HG03103 (cell line): ENCODE measurements at regions not wholly inside any gene's neighbourhood (a gene's known extent, or its start where the extent isn't known, plus 50 kb on each side); places are given as distances from the start of the nearest gene placed in this dataset.
A peak's percentile ranks its signal among the peaks of the same experiment; 100 is the strongest.
"Not testable (repeated sequence)": the region's sequence is repeated elsewhere in the genome, so short reads cannot be mapped to it uniquely, and the experiment has no call there.

ENCODE experiments used
- ATAC-seq: cut with Tn5 transposase; IDR thresholded peaks from one replicate; pipeline ENCODE4 v1.9.1; 2021; ENCODE audit warnings: low read depth; ENCODE audit not compliant: unreplicated experiment

GRCh38 chr12:42030588-42030987, 114.1 kb downstream of the GXYLT1 start:
- ATAC-seq = no peak

DNA sequence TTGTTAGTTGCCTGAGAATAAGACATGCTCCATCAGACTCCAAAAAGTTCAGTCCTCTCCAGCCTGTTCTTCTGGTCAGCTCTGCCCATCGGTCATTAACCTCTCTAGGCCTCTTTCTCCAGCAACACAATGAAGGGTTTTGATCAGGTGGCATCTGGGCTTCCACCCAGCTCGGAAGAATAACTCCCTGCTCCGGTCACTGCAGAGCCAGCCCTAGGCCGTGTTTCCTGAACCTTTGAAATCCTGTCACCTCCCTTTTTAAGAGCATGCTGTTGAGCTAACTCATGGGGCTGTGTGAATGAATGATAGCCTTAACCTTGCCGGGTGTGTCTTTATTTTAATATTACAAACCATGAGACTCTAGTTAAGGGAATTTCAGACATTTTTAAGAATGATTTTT, 117.1 kb downstream of the GXYLT1 start:
- no peak for ATAC-seq

GRCh38 chr12:42024495-42024830, 120.2 kb downstream of the GXYLT1 start:
- no peak for ATAC-seq

DNA sequence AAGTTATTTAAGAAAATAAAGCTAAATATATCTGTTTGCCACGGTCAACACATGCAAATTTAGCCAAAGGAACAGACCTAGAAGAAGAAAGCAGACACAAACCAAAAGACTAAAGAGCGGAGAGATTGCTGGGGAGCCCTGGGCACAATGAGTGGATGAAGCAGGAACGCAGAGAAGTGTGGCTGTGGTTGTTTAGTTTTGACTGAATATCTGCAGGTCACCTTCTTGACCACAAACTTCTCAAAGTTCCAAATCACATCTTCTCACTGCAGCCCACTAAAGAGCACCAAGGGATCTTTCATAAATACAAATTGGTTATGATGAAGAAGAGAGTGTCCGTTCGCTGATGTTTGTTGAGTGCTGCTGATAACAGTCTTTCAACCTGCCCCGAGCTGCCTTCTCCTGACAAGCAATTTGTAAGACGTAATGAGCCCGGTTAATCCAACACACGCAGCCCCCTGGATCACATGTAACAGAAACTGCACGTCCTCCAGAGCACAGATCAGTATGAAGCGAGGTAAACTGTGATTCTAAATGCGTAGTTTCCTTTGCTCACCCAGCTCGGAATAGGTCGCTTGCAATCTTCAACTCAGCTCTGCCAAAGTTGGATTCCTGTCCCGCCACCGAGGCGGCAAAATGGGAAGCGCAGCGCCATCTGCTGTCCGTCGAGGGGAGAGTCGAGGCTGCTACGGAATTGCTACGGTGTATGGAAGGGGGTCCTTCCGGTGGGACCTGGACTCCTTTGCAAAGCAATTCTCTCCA, 120.8 kb downstream of the GXYLT1 start:
- peak; percentile 92 for ATAC-seq

GRCh38 chr12:42021937-42022336, 122.7 kb downstream of the GXYLT1 start:
- not testable (repeated sequence) for ATAC-seq

- ATAC-seq = no peak
These were observed 123.2 kb downstream of the GXYLT1 start for GRCh38 chr12:42021469-42021868.

GRCh38 chr12:42020226-42020625, 124.4 kb downstream of the GXYLT1 start:
- ATAC-seq = no peak

- no peak for ATAC-seq
These were observed 124.9 kb downstream of the GXYLT1 start for GRCh38 chr12:42019746-42020145.

DNA sequence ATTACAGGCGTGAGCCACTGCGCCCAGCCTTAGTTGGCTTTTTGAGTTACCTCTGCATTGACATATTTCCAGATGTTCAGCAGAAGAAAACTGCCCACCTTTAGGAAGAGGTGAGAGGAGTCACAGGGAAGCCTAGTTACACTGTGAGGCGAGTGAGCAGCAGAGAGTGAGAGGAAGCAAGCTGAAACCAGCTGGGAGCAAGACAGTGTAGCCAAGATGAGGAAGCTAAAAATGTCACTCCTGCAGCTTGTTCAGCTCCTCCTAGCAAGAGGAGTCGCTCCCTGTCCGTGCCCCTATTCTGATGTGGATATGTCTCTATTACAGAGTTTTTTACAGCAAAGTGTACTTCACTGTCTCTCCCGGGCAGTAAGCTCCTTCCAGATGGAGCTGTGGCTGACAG, 127.6 kb downstream of the GXYLT1 start:
- ATAC-seq = no peak

- ATAC-seq = no peak
These were observed 129.6 kb downstream of the GXYLT1 start for GRCh38 chr12:42015051-42015461.

DNA sequence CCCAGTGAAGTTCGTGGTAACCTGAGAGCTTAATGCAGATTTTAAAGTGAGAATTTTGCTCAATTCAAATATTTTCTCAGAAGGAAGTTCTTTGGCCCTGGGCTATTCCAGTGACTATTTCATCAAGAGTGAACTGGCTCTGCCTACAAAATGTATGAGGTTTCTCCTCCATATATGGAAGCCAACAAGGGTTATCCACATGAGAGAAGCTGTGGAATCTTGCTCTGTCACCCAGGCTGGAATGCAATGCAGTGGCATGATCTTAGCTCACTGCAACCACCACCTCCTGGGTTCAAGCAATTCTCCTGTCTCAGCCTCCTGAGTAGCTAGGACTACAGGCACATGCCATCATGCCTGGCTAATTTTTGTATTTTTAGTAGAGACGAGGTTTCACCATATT, 132.2 kb downstream of the GXYLT1 start:
- ATAC-seq = not testable (repeated sequence)

DNA sequence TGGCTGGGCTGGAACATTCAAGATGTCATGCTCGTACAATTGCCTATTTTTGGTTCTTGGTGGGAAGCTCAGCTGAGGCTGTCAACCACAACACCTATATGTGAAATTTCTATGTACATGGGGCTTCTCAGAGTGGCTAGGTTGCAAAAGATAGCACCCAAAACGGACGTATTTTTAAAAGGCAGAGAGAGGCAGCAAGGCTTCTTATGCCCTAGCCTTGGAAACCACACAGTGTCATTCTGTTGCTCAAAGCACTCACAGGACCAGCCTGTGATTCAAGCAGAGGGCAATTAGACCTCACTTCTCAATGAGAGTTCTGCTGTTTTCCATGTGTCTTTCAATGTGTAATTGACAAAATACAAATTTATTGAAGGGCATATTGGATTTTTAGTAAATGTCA, 134.0 kb downstream of the GXYLT1 start:
- ATAC-seq = no peak

- no peak for ATAC-seq
These were observed 134.4 kb downstream of the GXYLT1 start for GRCh38 chr12:42010257-42010656.

DNA sequence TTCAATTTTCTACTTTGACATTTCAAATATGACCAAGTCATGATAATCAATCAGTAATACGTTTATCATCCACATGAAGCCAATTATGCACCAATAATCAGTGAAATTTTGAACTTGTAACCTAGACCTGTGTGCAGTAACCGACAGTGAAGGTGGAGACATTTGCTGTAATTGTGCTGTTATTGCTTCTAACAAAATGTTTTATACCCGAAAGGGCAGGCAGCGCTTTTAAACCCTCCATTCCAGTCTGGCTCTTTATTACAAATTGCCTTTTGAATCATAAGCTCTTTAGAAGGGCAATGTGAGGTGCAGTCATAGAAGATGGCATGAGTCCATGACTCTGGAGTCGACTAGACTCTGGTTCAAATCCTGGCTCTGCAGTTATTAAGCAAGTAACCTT, 135.7 kb downstream of the GXYLT1 start:
- no peak for ATAC-seq

DNA sequence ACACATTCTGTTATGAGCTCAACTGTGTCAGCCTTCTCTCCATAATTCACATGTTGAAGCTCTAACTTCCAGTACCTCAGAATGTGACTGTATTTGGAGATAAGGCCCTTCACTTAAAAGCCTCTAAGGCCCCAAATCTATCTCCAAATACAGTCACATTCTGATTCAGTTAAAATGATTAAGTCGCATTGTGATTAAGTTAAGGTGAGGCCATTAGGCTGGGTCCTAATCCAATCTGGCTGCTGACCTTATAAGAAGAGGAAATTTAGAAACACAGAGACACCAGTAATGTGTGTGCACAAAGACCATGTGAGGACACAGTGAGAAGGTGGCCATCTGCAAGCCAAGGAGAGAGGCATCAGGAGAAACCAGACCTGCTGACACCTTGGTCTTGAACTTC, 141.6 kb downstream of the GXYLT1 start:
- ATAC-seq = no peak

- no peak for ATAC-seq
These were observed 142.1 kb downstream of the GXYLT1 start for GRCh38 chr12:42002563-42002962.

- ATAC-seq = no peak
These were observed 146.2 kb downstream of the GXYLT1 start for GRCh38 chr12:41998436-41998835.

DNA sequence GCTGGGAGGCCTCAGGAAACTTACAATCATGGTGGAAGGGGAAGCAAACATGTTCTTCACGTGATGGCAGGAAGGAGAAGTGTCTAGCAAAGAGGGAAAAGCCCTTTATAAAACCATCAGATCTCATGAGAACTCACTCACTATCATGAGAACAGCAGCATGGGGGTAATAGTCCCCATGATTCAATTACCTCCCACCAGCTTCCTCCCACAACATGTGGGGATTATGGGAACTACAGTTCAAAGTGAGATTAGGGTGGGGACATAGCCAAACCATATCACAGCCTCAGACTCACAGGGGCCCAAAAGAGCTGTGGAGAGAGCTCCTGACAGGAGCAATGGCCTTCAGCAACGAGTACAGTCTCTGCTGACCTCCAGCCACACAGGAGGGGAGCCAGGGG, 151.4 kb downstream of the GXYLT1 start:
- ATAC-seq = no peak

- ATAC-seq = no peak
These were observed 151.9 kb downstream of the GXYLT1 start for GRCh38 chr12:41992692-41993215.

GRCh38 chr12:41992022-41992421, 152.7 kb downstream of the GXYLT1 start:
- ATAC-seq = no peak

GRCh38 chr12:41988715-41989114, 156.0 kb downstream of the GXYLT1 start:
- ATAC-seq = no peak

GRCh38 chr12:41986513-41986912, 158.2 kb downstream of the GXYLT1 start:
- not testable (repeated sequence) for ATAC-seq

DNA sequence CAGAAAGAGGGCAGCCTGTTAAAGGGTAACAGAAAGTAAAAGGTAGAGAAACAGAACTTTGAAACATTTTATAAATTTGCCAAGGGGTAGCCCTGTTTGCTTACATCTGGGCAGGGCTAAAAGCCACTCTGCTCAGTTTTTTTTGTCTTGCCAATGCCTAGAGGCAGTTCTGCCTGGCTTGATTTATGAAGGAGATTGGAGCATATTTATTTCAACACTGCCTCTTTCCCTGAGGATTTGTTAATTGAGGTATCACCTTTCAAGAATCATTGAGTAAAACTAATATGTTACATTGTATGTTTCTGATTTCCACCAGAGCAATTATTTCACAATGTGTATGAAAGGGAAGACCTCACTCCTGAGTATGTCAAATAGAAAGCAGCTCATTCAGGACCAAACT, 160.8 kb downstream of the GXYLT1 start:
- ATAC-seq = no peak
